Esophagus squamous epithelium (tissue), 5 donors: ENCODE measurements at regions not wholly inside any gene's neighbourhood (a gene's known extent, or its start where the extent isn't known, plus 50 kb on each side); places are given as distances from the start of the nearest gene placed in this dataset.
"Not testable (repeated sequence)": the region's sequence is repeated elsewhere in the genome, so short reads cannot be mapped to it uniquely, and the experiment has no call there.

Experiments used
- DNase-seq: peaks from one replicate; lab custom pipeline; 2025; lab: John Stamatoyannopoulos, UW
- H3K27ac ChIP-seq, 4 donors: fragments of 200-600 bp; sonication (generic); one replicate each; pipeline ENCODE4 v1.5.1; 2016 to 2019; ENCODE audit warnings: mild to moderate bottlenecking in 1 of 4
- H3K27me3 ChIP-seq, 4 donors: fragments of 200-600 bp; sonication (generic); 1 replicate in 3 of 4; 2 replicates in 1 of 4; pipeline versions ENCODE4 v1.5.1 to v1.6.0; 2017 to 2021; ENCODE audit warnings: antibody characterized with exemption in 1 of 4
- H3K36me3 ChIP-seq, 3 donors: fragments of 200-600 bp; sonication (generic); one replicate each; pipeline ENCODE4 v1.5.1; 2016 to 2019
- H3K4me1 ChIP-seq, 3 donors: fragments of 200-600 bp; sonication (generic); one replicate each; pipeline ENCODE4 v1.5.1; 2017 to 2019
- H3K4me3 ChIP-seq, 4 donors: fragments of 200-600 bp; sonication (generic); 1 replicate in 3 of 4; 2 replicates in 1 of 4; pipeline ENCODE4 v1.5.1; 2016 to 2019; ENCODE audit warnings: mild to moderate bottlenecking in 2 of 4, moderate library complexity in 1 of 4
- H3K9me3 ChIP-seq, 3 donors: fragments of 200-600 bp; sonication (generic); one replicate each; pipeline ENCODE4 v1.5.1; 2016 to 2019
- CTCF ChIP-seq, 6 experiments: fragments of 450-650 bp in 4 of 6; fragments of 200-600 bp in 2 of 6; sonication (generic) in 2 of 6; IDR thresholded peaks; one replicate each; pipeline ENCODE4 v1.5.1; 2016 to 2019; ENCODE audit warnings: antibody characterized with exemption in 6 of 6, mild to moderate bottlenecking in 4 of 6, moderate library complexity in 4 of 6
- POLR2A ChIP-seq, 4 donors: fragments of 450-650 bp; IDR thresholded peaks; one replicate each; pipeline ENCODE4 v1.6.1; 2017; ENCODE audit warnings: antibody characterized with exemption in 4 of 4, mild to moderate bottlenecking in 4 of 4, moderate library complexity in 3 of 4
- WGBS, 2 donors: methylation state at CpG; one replicate each; pipeline ENCODE4 v1.1.5; 2018; 5-methylcytosine and 5-hydroxymethylcytosine counted together
- intact Hi-C: fragments of 100-400 bp; cut with DNase I; formaldehyde crosslinking; loops from one replicate; pipeline ENCODE4 v1.15.0; 2022
- donor health status: DM: yes; HTN: yes; CAD: no.

GRCh38 chr5:68070591-68071281, 144.8 kb upstream of the PIK3R1 start:
- no peak overlapping the region for H3K27ac ChIP-seq
- no peak for DNase-seq
- intact Hi-C loops, result no loop called here
- 41 to 48% methylated on average over 2 of the region's 2 CpGs for WGBS, 2 donors
- no peaks in the 10 kb centered on the region for H3K27me3 ChIP-seq
- no peaks in the 10 kb centered on the region for H3K4me1 ChIP-seq
- H3K36me3 ChIP-seq, result no peaks in the 10 kb centered on the region
- no peaks in the 10 kb centered on the region for H3K9me3 ChIP-seq
- no peak overlapping the region for H3K4me3 ChIP-seq
- no peak for TF ChIP-seq POLR2A (IDR thresholded peaks at IDR 0.05)
- TF ChIP-seq CTCF (IDR thresholded peaks at IDR 0.05), result no peak

- H3K27me3 ChIP-seq, result no peaks in the 10 kb centered on the region
- H3K9me3 ChIP-seq, result no peaks in the 10 kb centered on the region
- intact Hi-C loops, result no loop called here
- no peak overlapping the region for H3K4me3 ChIP-seq
- DNase-seq, result no peak
- 73 to 79% methylated on average over 5 of the region's 5 CpGs for WGBS, 2 donors
- no peaks in the 10 kb centered on the region for H3K36me3 ChIP-seq
- no peak for TF ChIP-seq POLR2A (IDR thresholded peaks at IDR 0.05)
- TF ChIP-seq CTCF (IDR thresholded peaks at IDR 0.05), result no peak
- peak overlapping the region in 2 of 4 donors; percentile 40 to 65 for H3K27ac ChIP-seq
- H3K4me1 ChIP-seq, result no peaks in the 10 kb centered on the region
Observed at GRCh38 chr5:68067976-68068603, 147.5 kb upstream of the PIK3R1 start.

GRCh38 chr5:68067291-68067690, 148.3 kb upstream of the PIK3R1 start:
- Histone ChIP-seq H3K27me3 (no peaks in the 10 kb centered on the region), H3K4me3 (no peak overlapping the region), H3K9me3 (no peaks in the 10 kb centered on the region), H3K27ac (peak overlapping the region in 3 of 4 donors; percentile 38 to 58 (median 40)), H3K36me3 (no peaks in the 10 kb centered on the region), H3K4me1 (no peaks in the 10 kb centered on the region)
- no peak for DNase-seq
- 27 to 39% methylated on average over 1 of the region's 1 CpG for WGBS, 2 donors
- TF ChIP-seq CTCF (IDR thresholded peaks at IDR 0.05) (no peak), POLR2A (IDR thresholded peaks at IDR 0.05) (no peak)
- intact Hi-C loops, result no loop called here

GRCh38 chr5:68066277-68066955, 149.1 kb upstream of the PIK3R1 start:
- TF ChIP-seq CTCF (IDR thresholded peaks at IDR 0.05), result no peak
- no peak for TF ChIP-seq POLR2A (IDR thresholded peaks at IDR 0.05)
- peaks cover 0 to 2% (median 0%) of the 10 kb centered on the region in 3 donors for H3K9me3 ChIP-seq
- H3K27me3 ChIP-seq, result no peaks in the 10 kb centered on the region
- no peak overlapping the region for H3K27ac ChIP-seq
- H3K4me3 ChIP-seq, result no peak overlapping the region
- no peak for DNase-seq
- intact Hi-C loops, result no loop called here
- no peaks in the 10 kb centered on the region for H3K4me1 ChIP-seq
- WGBS, 2 donors, result 49 to 76% methylated on average over 3 of the region's 3 CpGs
- H3K36me3 ChIP-seq, result no peaks in the 10 kb centered on the region

- H3K27me3 ChIP-seq, intact Hi-C loops, H3K9me3 ChIP-seq, DNase-seq, H3K4me1 ChIP-seq, H3K4me3 ChIP-seq, H3K36me3 ChIP-seq, H3K27ac ChIP-seq: not testable (repeated sequence)
- 93% methylated on average over 3 of the region's 3 CpGs for WGBS, 2 donors
Observed at GRCh38 chr5:68065321-68065720, 150.2 kb upstream of the PIK3R1 start.
